Gastroesophageal sphincter (tissue), 3 donors: ENCODE measurements at regions not wholly inside any gene's neighbourhood (a gene's known extent, or its start where the extent isn't known, plus 50 kb on each side); places are given as distances from the start of the nearest gene placed in this dataset.

Source experiments
- EP300 ChIP-seq: sonication (generic); formaldehyde crosslinking; IDR thresholded peaks from one replicate; pipeline ENCODE4 v1.6.1; 2017; ENCODE audit warnings: antibody characterized with exemption, mild to moderate bottlenecking
- TF ChIP-seq, protein P1 (sequence below), 4 experiments: fragments of 200-600 bp in 2 of 4; fragments of 450-650 bp in 2 of 4; sonication (generic) in 1 of 4; IDR thresholded peaks; one replicate each; pipeline ENCODE4 v1.5.1; 2017 to 2019; ENCODE audit warnings: antibody characterized with exemption in 4 of 4, mild to moderate bottlenecking in 2 of 4, moderate library complexity in 2 of 4

DNA sequence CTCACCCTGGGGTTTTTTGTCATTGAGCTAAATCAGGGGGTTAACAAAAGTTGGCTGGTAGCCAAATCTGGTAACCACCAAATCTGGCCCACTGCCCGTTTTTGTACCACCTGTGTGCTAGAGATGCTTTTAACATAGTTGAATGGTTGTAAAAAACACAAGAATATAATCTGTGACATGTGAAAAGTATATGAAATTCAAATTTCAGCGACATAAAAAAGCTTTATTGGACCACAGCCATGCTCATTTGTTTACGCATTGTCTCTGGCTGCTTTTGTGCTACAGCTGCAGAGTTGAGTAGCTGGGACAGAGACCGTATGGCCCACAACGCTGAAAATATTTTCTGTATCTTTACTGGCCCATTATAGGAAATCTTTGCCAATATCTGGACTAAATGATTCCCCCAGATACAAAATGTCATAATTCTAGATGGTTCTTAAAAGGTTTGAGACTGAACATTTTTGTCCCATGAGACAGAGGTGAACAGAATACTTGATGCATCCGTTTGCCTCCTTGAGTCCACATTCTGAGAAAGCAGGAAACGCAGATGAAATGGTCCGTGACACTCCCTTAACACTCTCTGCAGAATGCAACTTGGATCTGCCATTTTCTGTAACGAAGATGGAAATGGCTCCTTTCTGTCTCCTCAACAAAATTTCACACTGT lies 120.9 kb upstream of the PDZRN3 start:
- no peak for TF ChIP-seq EP300
- TF ChIP-seq, protein P1, sequence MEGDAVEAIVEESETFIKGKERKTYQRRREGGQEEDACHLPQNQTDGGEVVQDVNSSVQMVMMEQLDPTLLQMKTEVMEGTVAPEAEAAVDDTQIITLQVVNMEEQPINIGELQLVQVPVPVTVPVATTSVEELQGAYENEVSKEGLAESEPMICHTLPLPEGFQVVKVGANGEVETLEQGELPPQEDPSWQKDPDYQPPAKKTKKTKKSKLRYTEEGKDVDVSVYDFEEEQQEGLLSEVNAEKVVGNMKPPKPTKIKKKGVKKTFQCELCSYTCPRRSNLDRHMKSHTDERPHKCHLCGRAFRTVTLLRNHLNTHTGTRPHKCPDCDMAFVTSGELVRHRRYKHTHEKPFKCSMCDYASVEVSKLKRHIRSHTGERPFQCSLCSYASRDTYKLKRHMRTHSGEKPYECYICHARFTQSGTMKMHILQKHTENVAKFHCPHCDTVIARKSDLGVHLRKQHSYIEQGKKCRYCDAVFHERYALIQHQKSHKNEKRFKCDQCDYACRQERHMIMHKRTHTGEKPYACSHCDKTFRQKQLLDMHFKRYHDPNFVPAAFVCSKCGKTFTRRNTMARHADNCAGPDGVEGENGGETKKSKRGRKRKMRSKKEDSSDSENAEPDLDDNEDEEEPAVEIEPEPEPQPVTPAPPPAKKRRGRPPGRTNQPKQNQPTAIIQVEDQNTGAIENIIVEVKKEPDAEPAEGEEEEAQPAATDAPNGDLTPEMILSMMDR (IDR thresholded peaks at IDR 0.05): no peak
